Neural crest cell (in vitro differentiated cells): ENCODE measurements at regions not wholly inside any gene's neighbourhood (a gene's known extent, or its start where the extent isn't known, plus 50 kb on each side); places are given as distances from the start of the nearest gene placed in this dataset.
A peak's percentile ranks its signal among the peaks of the same experiment; 100 is the strongest.

Source experiments
- DNase-seq: peaks from one replicate; pipeline ENCODE4 v3.0.0; 2021; ENCODE audit warnings: low read depth, mixed read lengths, low spot score
- H3K27ac Mint-ChIP-seq: one replicate; pipeline ENCODE4 v1.8.0; 2021; ENCODE audit warnings: mild to moderate bottlenecking, mixed read lengths; ENCODE audit not compliant: unreplicated experiment
- H3K27me3 Mint-ChIP-seq: 2 replicates; pipeline ENCODE4 v1.8.0; 2021; ENCODE audit warnings: low read depth, mild to moderate bottlenecking, mixed read lengths
- H3K36me3 Mint-ChIP-seq: 2 replicates; pipeline ENCODE4 v1.8.0; 2021; ENCODE audit warnings: low read depth, mild to moderate bottlenecking, mixed read lengths
- H3K4me1 Mint-ChIP-seq: 2 replicates; pipeline ENCODE4 v1.8.0; 2021; ENCODE audit warnings: mixed read lengths
- H3K4me3 Mint-ChIP-seq: one replicate; pipeline ENCODE4 v1.8.0; 2021; ENCODE audit warnings: mild to moderate bottlenecking, mixed read lengths
- H3K9me3 Mint-ChIP-seq: 2 replicates; pipeline ENCODE4 v1.8.0; 2021; ENCODE audit warnings: mixed read lengths
- CTCF ChIP-seq: fragments of 200-600 bp; sonication (generic); conservative IDR thresholded peaks from 2 replicates; pipeline ENCODE4 v1.5.0; 2021; ENCODE audit warnings: antibody characterized with exemption, mild to moderate bottlenecking

GRCh38 chr21:16279731-16280581 lies 550.2 kb downstream of the USP25 start:
- Mint-ChIP-seq H3K4me3 (peak overlapping the region; percentile 92), H3K4me1 (peaks cover 79% of the 10 kb centered on the region), H3K27ac (peak overlapping the region; percentile 98), H3K27me3 (no peaks in the 10 kb centered on the region), H3K36me3 (peaks cover 8% of the 10 kb centered on the region), H3K9me3 (peaks cover 6% of the 10 kb centered on the region)
- peak; percentile 59 for DNase-seq
- no peak for TF ChIP-seq CTCF

GRCh38 chr21:16280686-16281091 lies 550.9 kb downstream of the USP25 start:
- Mint-ChIP-seq H3K27me3 (no peaks in the 10 kb centered on the region), H3K4me1 (peaks cover 87% of the 10 kb centered on the region), H3K27ac (peak overlapping the region; percentile 98), H3K36me3 (peaks cover 8% of the 10 kb centered on the region), H3K4me3 (peak overlapping the region; percentile 92), H3K9me3 (peaks cover 6% of the 10 kb centered on the region)
- no peak for DNase-seq
- TF ChIP-seq CTCF: no peak

- Mint-ChIP-seq H3K36me3 (peaks cover under 1% of the 10 kb centered on the region), H3K4me3 (peak overlapping the region; percentile 63), H3K4me1 (peaks cover 79% of the 10 kb centered on the region), H3K27ac (peak overlapping the region; percentile 60), H3K9me3 (no peaks in the 10 kb centered on the region), H3K27me3 (no peaks in the 10 kb centered on the region)
- no peak for DNase-seq
- TF ChIP-seq CTCF: no peak
These were observed 553.7 kb downstream of the USP25 start for GRCh38 chr21:16283516-16283915.

DNA sequence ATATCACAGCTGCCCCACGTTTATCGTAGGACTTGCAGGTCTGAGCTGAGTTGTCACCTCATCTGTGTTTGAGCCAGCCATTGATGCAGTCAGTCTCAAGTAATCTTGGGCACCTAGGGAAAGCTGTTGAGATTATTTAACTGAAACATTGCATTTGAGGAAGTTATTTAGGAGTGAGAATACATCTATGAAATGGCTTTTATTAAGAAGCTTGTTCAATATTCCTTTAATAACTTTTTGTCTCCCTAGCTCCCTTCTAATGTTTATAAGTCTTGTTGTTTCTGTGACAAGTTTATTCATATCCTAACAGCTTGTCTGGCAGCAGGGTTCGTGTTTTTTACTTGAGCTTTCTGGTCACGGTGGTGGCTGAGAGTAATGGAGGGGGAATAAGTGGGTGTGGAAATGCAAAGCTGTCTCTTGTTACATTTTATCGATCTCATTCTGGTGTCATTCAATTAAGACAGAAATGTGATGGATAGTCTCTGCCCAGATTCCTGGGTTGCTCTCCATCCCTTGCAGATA lies 555.9 kb downstream of the USP25 start:
- DNase-seq: no peak
- Mint-ChIP-seq H3K36me3 (peaks cover 12% of the 10 kb centered on the region), H3K4me1 (peaks cover 59% of the 10 kb centered on the region), H3K9me3 (peaks cover 4% of the 10 kb centered on the region), H3K4me3 (peak overlapping the region; percentile 73), H3K27ac (peak overlapping the region; percentile 86), H3K27me3 (no peaks in the 10 kb centered on the region)
- no peak for TF ChIP-seq CTCF

GRCh38 chr21:16287046-16287445 lies 557.3 kb downstream of the USP25 start:
- peaks cover 19% of the 10 kb centered on the region for H3K36me3 Mint-ChIP-seq
- H3K27me3 Mint-ChIP-seq: no peaks in the 10 kb centered on the region
- peaks cover 4% of the 10 kb centered on the region for H3K9me3 Mint-ChIP-seq
- no peak overlapping the region for H3K4me3 Mint-ChIP-seq
- DNase-seq: no peak
- peaks cover 45% of the 10 kb centered on the region for H3K4me1 Mint-ChIP-seq
- no peak overlapping the region for H3K27ac Mint-ChIP-seq
- no peak for TF ChIP-seq CTCF
